Colon (tissue), 2 donors: ENCODE measurements at regions not wholly inside any gene's neighbourhood (a gene's known extent, or its start where the extent isn't known, plus 50 kb on each side); places are given as distances from the start of the nearest gene placed in this dataset.

Experiments used
- FAIRE-seq: peaks from 2 replicates; lab custom pipeline; 2012; peaks lifted over from hg19 to GRCh38; lab: Jason Lieb, UNC
- donor health status: control.
- donor health status: control.

- FAIRE-seq: no peak
Observed at GRCh38 chr13:105928048-105928447, 607.4 kb downstream of the EFNB2 start.

DNA sequence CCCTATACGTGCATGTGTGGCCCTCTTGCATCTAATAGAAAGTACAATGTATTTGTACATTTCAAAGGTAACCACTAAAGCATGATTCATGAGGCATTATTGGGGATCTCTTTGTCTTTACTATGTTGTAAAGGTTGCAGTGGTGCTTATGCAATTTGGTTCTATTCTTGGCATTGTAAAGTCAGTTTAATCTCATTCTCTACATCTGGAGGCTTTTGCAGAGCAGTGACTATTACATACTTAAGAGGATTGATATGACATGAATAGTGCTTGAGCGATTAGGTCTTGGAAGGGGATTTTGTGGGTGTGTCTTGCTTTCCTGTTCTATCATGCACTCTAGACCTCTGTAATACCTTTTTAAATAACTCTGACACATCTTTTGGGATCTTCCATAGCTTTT is 610.0 kb downstream of the EFNB2 start:
- no peak for FAIRE-seq

DNA sequence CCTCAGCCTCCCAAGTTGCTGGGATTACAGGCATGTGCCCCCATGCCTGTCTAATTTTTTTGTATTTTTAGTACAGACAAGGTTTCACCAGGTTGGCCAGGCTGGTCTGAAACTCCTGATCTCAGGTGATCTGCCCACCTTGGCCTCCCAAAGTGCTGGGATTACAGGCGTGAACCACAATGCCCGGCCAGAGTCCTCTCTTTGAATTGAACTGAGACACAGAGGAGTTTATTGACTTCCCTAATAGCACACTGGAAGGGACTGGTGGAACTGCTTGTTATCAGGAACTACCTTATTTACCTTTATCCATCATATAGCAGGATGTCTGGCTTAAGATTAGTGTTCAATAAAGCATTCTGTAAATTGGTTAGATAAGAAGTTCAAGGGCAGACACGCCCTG is 613.8 kb downstream of the EFNB2 start:
- FAIRE-seq: no peak

- FAIRE-seq: no peak
Observed at GRCh38 chr13:105920370-105920769, 615.1 kb downstream of the EFNB2 start.

GRCh38 chr13:105918842-105919741 is 616.4 kb downstream of the EFNB2 start:
- FAIRE-seq: peak; percentile 91

DNA sequence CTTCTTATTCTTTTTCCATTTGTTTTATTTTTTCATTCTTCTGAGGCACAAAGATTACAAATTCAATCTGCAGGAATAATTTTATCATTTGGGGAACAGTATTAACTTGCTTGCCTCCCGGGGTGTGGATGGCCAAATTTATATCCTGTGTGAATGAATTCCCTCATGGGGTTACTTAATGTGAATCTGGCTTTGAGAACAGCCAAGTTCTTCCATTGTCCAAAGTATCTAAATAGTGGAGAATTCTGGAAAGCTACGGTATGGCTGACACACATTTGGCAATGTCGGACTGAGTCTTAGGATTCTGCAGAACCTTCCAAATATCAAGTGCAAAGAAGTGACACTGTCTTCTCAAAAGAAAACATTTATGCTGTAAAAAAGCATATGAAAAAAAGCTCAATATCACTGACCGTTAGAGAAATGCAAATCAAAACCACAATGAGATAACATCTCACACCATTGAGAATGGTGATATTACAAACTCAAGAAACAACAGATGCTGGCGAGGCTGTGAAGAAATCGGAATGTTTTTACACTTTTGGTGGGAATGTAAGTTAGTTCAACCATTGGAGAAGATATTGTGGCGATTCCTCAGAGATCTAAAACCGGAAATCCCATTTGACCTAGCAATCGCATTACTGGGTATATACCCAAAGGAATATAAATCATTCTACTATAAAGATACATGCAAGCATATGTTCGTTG is 620.2 kb downstream of the EFNB2 start:
- no peak for FAIRE-seq

- no peak for FAIRE-seq
Observed at GRCh38 chr13:105914291-105915036, 621.0 kb downstream of the EFNB2 start.

DNA sequence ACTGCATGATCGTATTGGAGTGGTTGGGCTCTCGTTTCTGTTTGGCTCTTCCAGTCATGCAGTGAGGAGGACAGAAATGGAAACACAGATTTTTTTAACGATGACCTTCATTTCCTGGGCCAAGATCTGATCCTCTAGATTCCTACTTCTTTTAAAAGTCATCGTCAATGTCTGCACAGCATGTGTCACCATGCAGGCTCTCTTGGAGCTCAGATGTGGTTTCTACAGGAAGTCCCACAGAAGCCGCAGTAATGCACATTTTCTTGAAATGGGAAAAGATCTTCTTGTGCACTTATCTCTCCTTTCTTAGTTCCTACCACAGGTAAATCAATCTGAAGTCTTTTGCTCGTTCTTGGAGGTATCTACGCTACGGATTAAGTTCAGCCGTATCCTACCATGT is 626.9 kb downstream of the EFNB2 start:
- FAIRE-seq: no peak

GRCh38 chr13:105907319-105908019 is 628.0 kb downstream of the EFNB2 start:
- FAIRE-seq: peak; percentile 45

- FAIRE-seq: no peak
Observed at GRCh38 chr13:105906746-105907145, 628.7 kb downstream of the EFNB2 start.

GRCh38 chr13:105904034-105904742 is 631.3 kb downstream of the EFNB2 start:
- no peak for FAIRE-seq

GRCh38 chr13:105902396-105902795 is 633.1 kb downstream of the EFNB2 start:
- FAIRE-seq: no peak

GRCh38 chr13:105897575-105897974 is 637.9 kb downstream of the EFNB2 start:
- no peak for FAIRE-seq

DNA sequence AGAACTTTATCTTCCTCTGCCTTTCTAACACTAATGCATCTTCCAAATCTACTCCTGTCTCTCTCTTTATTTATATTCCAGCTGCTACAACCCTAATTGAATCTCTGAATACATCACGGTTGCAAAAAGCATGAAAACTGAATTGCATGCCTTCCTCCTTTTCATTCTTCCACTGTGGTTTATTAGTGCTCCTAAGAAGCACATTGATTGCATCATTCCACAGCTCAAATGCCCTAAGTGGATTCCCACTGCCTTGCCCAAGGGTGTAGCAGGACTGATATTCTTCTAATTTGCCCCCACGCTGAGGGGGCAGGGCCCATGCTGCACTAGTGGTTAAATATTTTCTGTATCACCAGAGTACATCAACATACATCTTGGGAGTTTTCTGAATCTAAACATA is 640.8 kb downstream of the EFNB2 start:
- FAIRE-seq: no peak

GRCh38 chr13:105890509-105890908 is 645.0 kb downstream of the EFNB2 start:
- FAIRE-seq: no peak

GRCh38 chr13:105878119-105878700 is 657.3 kb downstream of the EFNB2 start:
- FAIRE-seq: no peak

DNA sequence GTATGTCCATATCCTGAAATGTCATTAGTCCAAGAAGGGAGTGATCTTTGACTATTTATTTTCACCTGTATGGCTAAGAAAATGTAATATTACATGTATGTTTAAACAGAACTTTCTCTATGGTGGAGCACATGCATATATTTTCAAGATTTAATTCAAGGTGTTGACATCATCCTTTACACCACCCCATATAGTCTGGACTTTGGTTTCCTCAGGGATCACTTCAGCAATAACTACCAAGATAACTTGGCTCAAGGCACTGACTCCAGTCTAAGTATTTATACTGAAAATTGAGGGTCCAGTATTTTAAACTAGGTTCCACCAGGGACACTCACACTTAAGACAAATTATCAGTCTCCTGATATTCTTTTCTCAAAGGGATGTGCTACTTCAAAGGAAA is 660.6 kb downstream of the EFNB2 start:
- FAIRE-seq: no peak

- FAIRE-seq: no peak
Observed at GRCh38 chr13:105871768-105872167, 663.7 kb downstream of the EFNB2 start.

GRCh38 chr13:105871326-105871725 is 664.1 kb downstream of the EFNB2 start:
- FAIRE-seq: no peak

- FAIRE-seq: no peak
Observed at GRCh38 chr13:105863300-105863920, 672.1 kb downstream of the EFNB2 start.

DNA sequence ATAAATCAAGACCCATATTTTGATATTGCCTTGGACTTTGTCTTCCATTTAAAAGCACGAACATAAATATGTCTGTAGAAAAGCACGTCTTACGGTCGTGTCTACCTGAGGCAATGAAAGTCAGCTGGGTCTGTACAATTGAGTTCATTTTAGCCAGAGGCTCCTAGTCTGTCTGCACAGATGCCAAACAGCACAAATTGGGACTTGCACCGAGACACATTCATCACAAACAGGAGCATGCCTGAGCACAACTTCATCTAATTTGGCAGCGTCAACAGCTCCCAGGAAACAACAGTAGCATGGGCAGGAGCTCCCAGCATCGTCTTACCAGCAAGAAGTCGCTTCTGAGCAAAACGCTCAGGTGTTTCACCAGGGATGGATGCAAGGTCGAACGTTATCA is 687.0 kb downstream of the EFNB2 start:
- FAIRE-seq: no peak
